ENCODE measurements at regions not wholly inside any gene's neighbourhood (a gene's known extent, or its start where the extent isn't known, plus 50 kb on each side); places are given as distances from the start of the nearest gene placed in this dataset.

- intact Hi-C loops (cut with DNase I; ENCODE audit: low total_unique reads), result no loop called here
- no peak overlapping the region for H3K27ac ChIP-seq
- H3K4me3 ChIP-seq, result no peak overlapping the region
- H3K9me3 ChIP-seq, result no peaks in the 10 kb centered on the region
- no peak for TF ChIP-seq POLR2A (IDR thresholded peaks at IDR 0.05)
- TF ChIP-seq CTCF (IDR thresholded peaks at IDR 0.05), result no peak
- H3K27me3 ChIP-seq, result no peaks in the 10 kb centered on the region
- no peak for DNase-seq
- no peaks in the 10 kb centered on the region for H3K4me1 ChIP-seq
- H3K36me3 ChIP-seq, result no peaks in the 10 kb centered on the region
These were observed 328.4 kb upstream of the GNAI1 start for GRCh38 chr7:79806161-79806734.

- no peak for DNase-seq
- H3K4me3 ChIP-seq, result no peak overlapping the region
- no peak for TF ChIP-seq CTCF (IDR thresholded peaks at IDR 0.05)
- no peak for TF ChIP-seq POLR2A (IDR thresholded peaks at IDR 0.05)
- no peaks in the 10 kb centered on the region for H3K36me3 ChIP-seq
- H3K27me3 ChIP-seq, result no peaks in the 10 kb centered on the region
- no peaks in the 10 kb centered on the region for H3K9me3 ChIP-seq
- H3K27ac ChIP-seq, result no peak overlapping the region
- intact Hi-C loops (cut with DNase I; ENCODE audit: low total_unique reads), result no loop called here
- no peaks in the 10 kb centered on the region for H3K4me1 ChIP-seq
These were observed 337.3 kb upstream of the MAGI2 start for GRCh38 chr7:79790656-79791262.

GRCh38 chr7:79789584-79790345, 336.3 kb upstream of the MAGI2 start:
- H3K9me3 ChIP-seq, result no peaks in the 10 kb centered on the region
- H3K36me3 ChIP-seq, result no peaks in the 10 kb centered on the region
- intact Hi-C loops (cut with DNase I; ENCODE audit: low total_unique reads), result no loop called here
- no peak for DNase-seq
- TF ChIP-seq CTCF (IDR thresholded peaks at IDR 0.05) (no peak), POLR2A (IDR thresholded peaks at IDR 0.05) (no peak)
- no peak overlapping the region for H3K4me3 ChIP-seq
- no peaks in the 10 kb centered on the region for H3K4me1 ChIP-seq
- no peaks in the 10 kb centered on the region for H3K27me3 ChIP-seq
- H3K27ac ChIP-seq, result no peak overlapping the region

GRCh38 chr7:79787623-79788022, 334.2 kb upstream of the MAGI2 start:
- no peak overlapping the region for H3K4me3 ChIP-seq
- no peak overlapping the region for H3K27ac ChIP-seq
- DNase-seq, result no peak
- TF ChIP-seq CTCF (IDR thresholded peaks at IDR 0.05) (no peak), POLR2A (IDR thresholded peaks at IDR 0.05) (no peak)
- H3K36me3 ChIP-seq, result no peaks in the 10 kb centered on the region
- H3K9me3 ChIP-seq, result no peaks in the 10 kb centered on the region
- intact Hi-C loops (cut with DNase I; ENCODE audit: low total_unique reads), result no loop called here
- no peaks in the 10 kb centered on the region for H3K27me3 ChIP-seq
- no peaks in the 10 kb centered on the region for H3K4me1 ChIP-seq

GRCh38 chr7:79787096-79787495, 333.6 kb upstream of the MAGI2 start:
- no peak overlapping the region for H3K4me3 ChIP-seq
- H3K27me3 ChIP-seq, result no peaks in the 10 kb centered on the region
- TF ChIP-seq POLR2A (IDR thresholded peaks at IDR 0.05) (no peak), CTCF (IDR thresholded peaks at IDR 0.05) (no peak)
- H3K27ac ChIP-seq, result no peak overlapping the region
- H3K36me3 ChIP-seq, result no peaks in the 10 kb centered on the region
- no peaks in the 10 kb centered on the region for H3K9me3 ChIP-seq
- no peaks in the 10 kb centered on the region for H3K4me1 ChIP-seq
- intact Hi-C loops (cut with DNase I; ENCODE audit: low total_unique reads), result no loop called here
- DNase-seq, result no peak

Measured in uterus (tissue), 3 donors.